ENCODE measurements at regions not wholly inside any gene's neighbourhood (a gene's known extent, or its start where the extent isn't known, plus 50 kb on each side); places are given as distances from the start of the nearest gene placed in this dataset.
"Not testable (repeated sequence)": the region's sequence is repeated elsewhere in the genome, so short reads cannot be mapped to it uniquely, and the experiment has no call there.

- not testable (repeated sequence) for TF ChIP-seq SUZ12 (IDR thresholded peaks at IDR 0.05; ENCODE audit: extremely low read depth, insufficient read depth, insufficient read length); YY1 (IDR thresholded peaks at IDR 0.05; ENCODE audit: insufficient read depth, insufficient read length); ZNF274 (IDR thresholded peaks at IDR 0.05; ENCODE audit: low read depth, low read length)
Measured at GRCh38 chr14:44601266-44601665, 94.2 kb upstream of the FSCB start.

All from NT2/D1 (cell line).